ENCODE measurements at regions not wholly inside any gene's neighbourhood (a gene's known extent, or its start where the extent isn't known, plus 50 kb on each side); places are given as distances from the start of the nearest gene placed in this dataset.
"Not testable (repeated sequence)": the region's sequence is repeated elsewhere in the genome, so short reads cannot be mapped to it uniquely, and the experiment has no call there.

DNA sequence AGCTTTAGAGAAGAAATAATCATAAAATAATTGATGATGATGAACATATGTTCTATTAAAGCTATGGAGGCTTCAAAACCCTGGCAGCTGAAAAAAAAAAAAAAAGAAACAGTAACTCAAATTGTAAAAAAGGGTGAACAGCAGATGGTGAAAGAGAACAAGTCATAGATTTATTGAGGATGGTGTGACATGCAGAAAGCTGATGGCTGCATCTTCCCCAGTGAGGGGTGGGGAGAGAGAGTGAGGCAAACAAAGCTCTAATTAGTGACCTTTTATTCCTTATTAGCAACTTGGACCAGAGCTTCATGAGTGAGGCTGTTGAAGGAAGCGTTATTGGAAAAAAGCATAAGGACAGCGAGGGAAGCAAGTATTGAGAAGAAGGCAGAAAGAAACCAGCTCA, 191.7 kb downstream of the EDN1 start:
- CTCF ChIA-PET = no interaction called here
- H3K4me3 Mint-ChIP-seq = no peak overlapping the region
- H3K27ac Mint-ChIP-seq = no peak overlapping the region
- POLR2A ChIA-PET = no interaction called here
- H3K27me3 Mint-ChIP-seq = no peaks in the 10 kb centered on the region
- H3K4me1 Mint-ChIP-seq = no peaks in the 10 kb centered on the region
- no peak for DNase-seq
- no peaks in the 10 kb centered on the region for H3K36me3 Mint-ChIP-seq (ENCODE audit: low read depth)
- no peaks in the 10 kb centered on the region for H3K9me3 Mint-ChIP-seq

DNA sequence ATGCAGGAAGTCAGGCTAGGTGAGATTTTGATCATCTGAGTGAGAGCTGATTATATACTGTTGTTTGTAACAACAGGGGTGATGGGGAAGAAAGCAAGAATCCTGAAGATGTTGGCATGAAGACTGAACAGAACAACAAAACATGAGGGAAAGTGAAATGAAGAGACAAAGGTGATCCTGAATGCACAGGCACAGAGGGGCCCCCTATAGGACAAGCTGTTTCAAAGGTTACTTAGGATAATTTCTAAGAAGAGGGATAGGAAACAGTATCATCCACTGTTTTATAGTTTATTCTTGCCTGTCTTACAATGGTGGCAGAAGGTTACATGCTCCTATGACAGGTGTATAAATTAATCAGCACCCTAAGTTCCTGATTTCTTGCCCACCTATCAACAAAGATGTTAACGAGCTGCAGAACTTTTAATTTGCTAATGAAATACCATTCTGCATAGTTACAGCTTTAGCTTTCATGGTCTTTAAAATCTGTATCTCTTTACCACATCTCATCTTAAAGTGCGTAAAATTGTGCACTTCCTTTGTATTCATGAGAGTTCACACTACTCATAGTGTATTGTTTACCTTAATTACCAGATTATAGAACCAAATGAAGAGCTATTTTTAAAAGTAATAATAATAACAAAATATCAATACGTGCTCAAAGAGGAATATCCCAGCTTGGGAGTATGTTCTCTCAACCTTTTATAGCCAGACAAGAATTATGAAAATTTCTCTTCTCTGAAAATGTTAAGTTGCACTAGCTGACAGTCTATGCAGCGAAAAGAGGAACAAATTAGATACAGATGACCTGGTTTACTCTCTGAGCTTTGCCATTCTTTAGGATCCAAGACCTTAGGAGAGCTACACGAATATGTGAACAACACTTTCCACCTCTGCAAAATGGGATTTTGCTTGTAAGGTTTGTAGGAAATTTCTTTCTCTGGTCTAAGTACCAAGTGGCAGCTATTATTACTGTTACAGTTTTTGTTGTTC, 192.5 kb downstream of the EDN1 start:
- no peak overlapping the region for H3K4me3 Mint-ChIP-seq
- no peaks in the 10 kb centered on the region for H3K4me1 Mint-ChIP-seq
- H3K36me3 Mint-ChIP-seq (ENCODE audit: low read depth) = no peaks in the 10 kb centered on the region
- ChIA-PET POLR2A (no interaction called here), CTCF (no interaction called here)
- no peaks in the 10 kb centered on the region for H3K27me3 Mint-ChIP-seq
- H3K9me3 Mint-ChIP-seq = no peaks in the 10 kb centered on the region
- H3K27ac Mint-ChIP-seq = no peak overlapping the region
- no peak for DNase-seq

DNA sequence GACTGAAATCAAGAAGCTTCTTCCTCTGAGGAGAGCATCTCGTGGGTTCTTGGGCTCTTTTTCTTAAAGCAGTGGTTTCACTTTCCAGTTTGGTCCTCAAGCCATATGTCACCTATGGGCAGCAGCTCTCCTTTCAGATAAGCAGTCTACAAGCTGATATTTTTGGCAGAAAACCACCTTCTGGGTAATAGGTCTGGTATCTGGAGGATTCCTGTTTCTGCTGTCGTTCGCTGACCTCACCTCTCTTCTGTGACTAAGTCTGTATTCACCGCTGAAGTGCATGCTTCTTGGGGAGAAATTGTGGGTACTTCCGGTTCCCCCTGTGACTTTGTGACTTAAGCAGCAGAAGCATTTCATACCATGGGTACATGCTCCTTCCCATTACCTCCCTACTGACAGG, 193.6 kb downstream of the EDN1 start:
- Mint-ChIP-seq H3K36me3 (ENCODE audit: low read depth) (no peaks in the 10 kb centered on the region), H3K27ac (no peak overlapping the region), H3K4me3 (no peak overlapping the region), H3K4me1 (no peaks in the 10 kb centered on the region), H3K9me3 (no peaks in the 10 kb centered on the region), H3K27me3 (no peaks in the 10 kb centered on the region)
- ChIA-PET POLR2A (no interaction called here), CTCF (no interaction called here)
- DNase-seq = no peak

DNA sequence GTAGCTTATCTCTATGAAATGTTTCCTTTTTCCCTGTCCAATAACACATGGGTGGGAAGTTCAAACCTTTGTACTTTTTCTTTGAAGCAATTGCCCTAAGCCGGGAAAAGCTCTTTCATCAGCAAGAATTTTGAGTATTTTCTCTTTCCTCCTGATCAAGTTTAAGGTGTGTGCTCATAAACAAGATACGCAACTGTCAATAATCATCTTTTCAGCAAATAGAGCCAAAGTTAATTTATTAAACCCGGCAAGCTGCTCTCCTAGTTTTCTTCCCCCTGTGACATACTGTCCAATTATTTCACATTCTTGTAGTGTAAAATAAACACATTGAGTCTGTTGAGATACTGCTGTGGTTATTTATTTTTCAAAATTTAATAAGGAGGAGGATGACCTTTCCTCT, 194.4 kb downstream of the EDN1 start:
- ChIA-PET CTCF (no interaction called here), POLR2A (no interaction called here)
- H3K36me3 Mint-ChIP-seq (ENCODE audit: low read depth) = no peaks in the 10 kb centered on the region
- no peak for DNase-seq
- H3K4me3 Mint-ChIP-seq = no peak overlapping the region
- no peaks in the 10 kb centered on the region for H3K9me3 Mint-ChIP-seq
- no peaks in the 10 kb centered on the region for H3K27me3 Mint-ChIP-seq
- H3K27ac Mint-ChIP-seq = no peak overlapping the region
- H3K4me1 Mint-ChIP-seq = no peaks in the 10 kb centered on the region

DNA sequence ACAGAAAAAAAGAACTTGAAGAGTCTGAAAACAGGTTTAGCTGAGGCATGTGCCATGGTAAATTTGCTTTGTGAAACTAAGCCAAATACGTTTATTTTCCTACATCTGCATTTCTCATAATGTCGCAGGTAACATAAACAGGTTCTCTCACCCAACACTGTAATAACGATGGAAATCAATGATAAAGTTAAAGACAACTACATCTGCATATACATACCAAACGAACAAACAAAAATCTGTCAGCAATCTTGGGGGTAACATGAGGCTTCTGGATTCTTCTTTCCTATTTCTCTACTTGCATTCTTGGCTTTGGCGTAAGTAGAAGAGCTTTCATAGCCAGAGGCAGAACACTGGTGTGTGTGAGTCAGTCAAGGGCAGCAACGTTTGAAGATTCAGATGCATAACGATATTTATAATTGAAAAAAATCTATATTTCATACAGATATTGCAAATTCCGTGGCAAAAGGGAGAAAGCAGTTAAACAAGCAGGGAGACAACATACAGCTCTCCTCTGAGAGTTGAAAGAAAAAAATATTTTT, 195.1 kb downstream of the EDN1 start:
- no peaks in the 10 kb centered on the region for H3K4me1 Mint-ChIP-seq
- no peak for DNase-seq
- H3K9me3 Mint-ChIP-seq = no peaks in the 10 kb centered on the region
- H3K27ac Mint-ChIP-seq = no peak overlapping the region
- CTCF ChIA-PET = no interaction called here
- POLR2A ChIA-PET = no interaction called here
- no peaks in the 10 kb centered on the region for H3K27me3 Mint-ChIP-seq
- no peak overlapping the region for H3K4me3 Mint-ChIP-seq
- H3K36me3 Mint-ChIP-seq (ENCODE audit: low read depth) = no peaks in the 10 kb centered on the region

DNA sequence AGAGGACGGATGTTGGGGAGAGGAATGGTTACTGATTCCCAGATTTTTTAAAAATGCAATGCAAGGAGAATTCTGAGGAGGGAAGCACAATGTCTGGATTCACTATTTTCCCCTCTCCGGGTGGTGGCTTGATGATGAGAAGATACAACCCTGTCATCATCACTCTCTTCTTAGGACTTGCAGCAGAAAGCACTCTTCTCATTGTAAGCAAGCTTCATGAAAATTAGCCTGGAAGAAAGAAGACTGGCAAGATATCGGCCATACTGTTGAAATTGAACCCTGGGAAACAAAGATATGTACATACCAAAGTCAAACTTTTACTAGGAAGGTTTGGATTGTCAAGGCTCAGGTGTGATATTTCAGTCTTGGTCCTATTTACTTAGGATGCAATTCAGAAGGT, 195.7 kb downstream of the EDN1 start:
- no peaks in the 10 kb centered on the region for H3K4me1 Mint-ChIP-seq
- H3K9me3 Mint-ChIP-seq = no peaks in the 10 kb centered on the region
- CTCF ChIA-PET = no interaction called here
- no peak overlapping the region for H3K27ac Mint-ChIP-seq
- H3K4me3 Mint-ChIP-seq = no peak overlapping the region
- H3K27me3 Mint-ChIP-seq = no peaks in the 10 kb centered on the region
- POLR2A ChIA-PET = no interaction called here
- DNase-seq = no peak
- no peaks in the 10 kb centered on the region for H3K36me3 Mint-ChIP-seq (ENCODE audit: low read depth)

DNA sequence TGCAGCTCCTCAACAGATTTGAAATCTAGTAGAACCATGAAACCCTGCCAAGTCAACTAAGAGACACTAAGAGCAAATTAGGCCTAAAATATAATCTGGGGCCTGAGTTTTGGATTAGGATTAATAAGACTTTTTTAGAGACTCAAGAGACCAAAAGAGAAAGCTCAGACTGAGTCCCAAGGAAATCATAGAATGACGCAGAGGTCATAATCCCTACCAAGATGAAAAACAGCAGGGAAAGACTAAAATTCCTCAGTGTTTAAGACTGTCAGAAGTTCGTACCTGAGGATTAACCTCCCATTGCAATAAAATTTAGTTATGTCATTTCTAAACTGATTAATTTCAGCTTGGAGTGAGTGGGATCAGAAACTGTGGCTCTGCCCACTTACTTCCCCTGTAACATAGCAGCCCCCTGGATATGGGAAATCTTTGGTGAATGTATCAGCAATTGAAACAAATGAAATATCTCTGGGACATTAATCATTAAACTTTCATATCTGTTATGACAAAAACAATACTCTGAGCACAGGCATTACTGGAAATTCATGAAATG, 200.3 kb downstream of the EDN1 start:
- CTCF ChIA-PET = no interaction called here
- no peaks in the 10 kb centered on the region for H3K9me3 Mint-ChIP-seq
- H3K27me3 Mint-ChIP-seq = no peaks in the 10 kb centered on the region
- no peak for DNase-seq
- no peak overlapping the region for H3K27ac Mint-ChIP-seq
- POLR2A ChIA-PET = no interaction called here
- H3K36me3 Mint-ChIP-seq (ENCODE audit: low read depth) = no peaks in the 10 kb centered on the region
- no peak overlapping the region for H3K4me3 Mint-ChIP-seq
- H3K4me1 Mint-ChIP-seq = no peaks in the 10 kb centered on the region

DNA sequence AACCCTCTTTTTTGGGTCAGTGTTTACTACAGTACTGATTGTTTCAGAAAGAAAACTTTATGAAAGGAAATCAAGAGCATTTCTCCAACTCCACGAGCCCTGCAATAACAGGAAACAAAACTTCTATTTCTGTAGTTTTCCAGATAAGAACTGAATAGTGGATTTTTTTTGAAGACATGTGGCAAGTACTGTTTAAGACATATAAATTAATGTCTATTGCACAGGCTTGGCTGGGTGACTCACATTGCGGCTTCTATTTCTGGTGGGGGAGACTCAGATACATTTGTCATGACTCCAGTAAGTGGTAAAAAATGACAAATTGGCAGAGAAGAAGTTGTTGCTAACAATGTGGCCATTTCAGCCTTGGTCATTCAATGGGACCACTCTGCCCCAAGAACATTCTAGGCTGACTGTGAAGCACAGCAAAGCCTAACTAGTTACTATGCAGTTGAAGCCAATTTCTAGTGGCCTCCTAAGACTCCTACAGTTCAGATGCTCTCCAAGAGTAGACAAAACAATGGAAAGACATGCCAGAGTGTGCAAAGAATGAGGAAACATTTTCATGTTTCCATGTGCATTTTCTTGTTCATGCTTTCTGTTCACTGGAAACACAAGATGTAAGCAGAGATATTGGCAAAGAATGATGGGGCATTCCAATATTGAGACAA, 200.9 kb downstream of the EDN1 start:
- no peak for DNase-seq
- H3K27ac Mint-ChIP-seq = no peak overlapping the region
- ChIA-PET POLR2A (no interaction called here), CTCF (no interaction called here)
- H3K36me3 Mint-ChIP-seq (ENCODE audit: low read depth) = no peaks in the 10 kb centered on the region
- no peaks in the 10 kb centered on the region for H3K9me3 Mint-ChIP-seq
- no peak overlapping the region for H3K4me3 Mint-ChIP-seq
- H3K27me3 Mint-ChIP-seq = no peaks in the 10 kb centered on the region
- H3K4me1 Mint-ChIP-seq = no peaks in the 10 kb centered on the region

DNA sequence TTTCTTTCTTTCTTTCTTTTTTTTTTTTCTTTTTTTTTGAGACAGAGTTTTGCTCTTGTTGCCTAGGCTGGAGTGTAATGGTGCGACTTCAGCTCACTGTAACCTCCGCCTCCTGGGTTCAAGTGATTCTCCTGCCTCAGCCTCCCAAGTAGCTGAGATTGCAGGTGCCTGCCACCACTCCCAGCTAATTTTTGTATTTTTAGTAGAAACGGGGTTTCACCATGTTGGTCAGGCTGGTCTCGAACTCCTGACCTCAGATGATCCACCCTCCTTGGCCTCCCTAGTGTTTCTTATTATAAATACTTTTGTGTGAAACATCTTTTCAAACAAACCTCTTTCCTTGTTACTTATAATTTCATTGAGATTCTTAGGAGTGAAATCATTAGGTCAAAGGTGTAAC, 202.8 kb downstream of the EDN1 start:
- H3K27ac Mint-ChIP-seq; H3K4me3 Mint-ChIP-seq; DNase-seq; H3K27me3 Mint-ChIP-seq; H3K4me1 Mint-ChIP-seq; POLR2A ChIA-PET; H3K36me3 Mint-ChIP-seq (ENCODE audit: low read depth); CTCF ChIA-PET; H3K9me3 Mint-ChIP-seq: not testable (repeated sequence)

DNA sequence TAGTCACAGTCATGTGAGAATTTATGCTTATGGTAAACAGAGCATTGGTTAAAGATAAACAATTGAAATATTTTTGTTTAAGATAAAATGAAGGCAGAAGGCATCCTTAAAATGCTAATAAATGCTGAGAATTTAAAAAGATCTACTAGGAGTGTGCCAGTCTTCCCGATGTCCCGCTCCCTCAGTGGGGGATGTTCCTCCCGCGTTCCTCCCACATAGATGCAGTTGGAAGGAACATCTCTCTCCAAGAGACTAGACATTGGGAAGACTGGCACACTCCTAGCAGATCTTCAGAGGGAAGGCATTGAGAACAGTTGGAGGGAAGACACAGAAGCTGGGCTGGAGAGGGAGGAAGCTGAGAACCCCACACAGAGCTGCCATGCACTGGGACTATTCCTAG, 203.3 kb downstream of the EDN1 start:
- Mint-ChIP-seq H3K27ac (no peak overlapping the region), H3K9me3 (no peaks in the 10 kb centered on the region), H3K36me3 (ENCODE audit: low read depth) (no peaks in the 10 kb centered on the region), H3K4me1 (no peaks in the 10 kb centered on the region), H3K4me3 (no peak overlapping the region), H3K27me3 (peaks cover under 1% of the 10 kb centered on the region)
- ChIA-PET CTCF (no interaction called here), POLR2A (no interaction called here)
- DNase-seq = no peak

DNA sequence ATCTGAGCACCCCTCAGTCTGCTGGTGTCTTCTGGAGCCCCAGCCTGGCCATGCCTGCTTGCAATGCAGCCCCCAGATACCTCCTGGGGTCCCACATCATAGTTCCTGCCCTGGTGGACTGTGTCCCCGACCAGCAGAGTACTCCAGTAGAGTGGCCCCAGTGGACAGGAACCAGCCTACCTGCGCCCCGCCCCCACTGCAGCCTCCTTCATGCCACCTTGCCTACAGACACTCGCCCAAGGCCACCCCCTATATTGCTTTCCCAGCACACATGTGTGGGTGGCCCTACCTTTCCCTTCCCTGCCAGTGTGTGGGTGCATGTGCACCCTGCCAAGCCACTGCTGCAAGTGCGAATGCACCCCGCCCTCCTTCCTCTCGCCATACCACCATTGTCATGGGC, 204.0 kb downstream of the EDN1 start:
- ChIA-PET POLR2A (no interaction called here), CTCF (no interaction called here)
- peaks cover 2% of the 10 kb centered on the region for H3K27me3 Mint-ChIP-seq
- no peak overlapping the region for H3K27ac Mint-ChIP-seq
- H3K9me3 Mint-ChIP-seq = no peaks in the 10 kb centered on the region
- H3K36me3 Mint-ChIP-seq (ENCODE audit: low read depth) = no peaks in the 10 kb centered on the region
- H3K4me3 Mint-ChIP-seq = no peak overlapping the region
- H3K4me1 Mint-ChIP-seq = no peaks in the 10 kb centered on the region
- DNase-seq = no peak

DNA sequence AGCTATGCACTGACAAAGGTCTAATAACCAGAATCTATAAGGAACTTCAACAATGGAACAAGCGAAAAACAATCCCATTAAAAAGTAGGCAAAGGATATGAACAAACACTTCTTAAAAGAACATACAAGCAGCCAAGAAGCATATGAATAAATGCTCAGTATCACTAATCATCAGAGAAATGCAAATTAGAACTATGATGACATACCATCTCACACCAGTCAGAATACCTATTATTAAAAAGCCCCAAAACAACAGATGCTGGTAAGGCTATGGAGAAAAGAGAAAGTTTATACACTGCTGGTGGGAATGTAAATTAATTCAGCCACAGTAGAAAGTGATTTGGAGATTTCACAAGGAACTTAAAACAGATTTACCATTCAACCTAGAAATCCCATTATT, 211.8 kb downstream of the EDN1 start:
- Mint-ChIP-seq H3K27ac (no peak overlapping the region), H3K4me1 (no peaks in the 10 kb centered on the region), H3K36me3 (ENCODE audit: low read depth) (no peaks in the 10 kb centered on the region), H3K27me3 (peaks cover 2% of the 10 kb centered on the region), H3K9me3 (no peaks in the 10 kb centered on the region), H3K4me3 (no peak overlapping the region)
- ChIA-PET CTCF (interaction anchor here (0.6 to 0.7 kb wide), 2 partner anchors 100 to 822 kb away, joined by 4 to 6 read pairs; no protein-coding TSS in a partner anchor), POLR2A (no interaction called here)
- no peak for DNase-seq

DNA sequence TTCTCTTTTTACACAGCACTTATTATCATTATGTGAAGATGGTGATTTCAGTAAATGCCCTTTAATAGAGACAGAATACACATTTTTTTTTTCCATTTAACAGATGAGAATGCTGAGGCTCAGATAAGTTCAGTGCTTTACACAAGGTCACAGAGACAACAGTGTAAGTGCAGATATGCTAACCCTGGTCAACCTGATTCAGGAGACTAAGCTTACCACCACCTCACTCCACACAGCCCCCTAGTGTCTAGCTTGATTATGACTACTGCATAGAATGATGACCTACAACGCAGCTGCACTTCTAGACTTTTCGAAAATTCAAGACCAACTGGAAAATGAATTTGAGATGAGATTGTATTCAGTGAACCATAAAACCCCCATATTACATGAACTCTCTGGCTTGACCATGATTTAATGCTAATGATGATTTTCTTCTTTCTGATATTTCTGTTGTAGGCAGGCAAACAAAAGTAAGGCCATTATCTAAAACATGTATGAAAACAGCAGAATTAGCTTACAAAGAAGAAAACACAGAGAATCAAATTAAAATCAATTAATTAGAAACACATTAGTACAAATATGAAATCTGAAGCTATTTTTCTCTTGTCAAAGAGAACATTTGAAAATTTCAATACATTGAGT, 212.1 kb upstream of the PHACTR1 start:
- no peak overlapping the region for H3K27ac Mint-ChIP-seq
- no peak overlapping the region for H3K4me3 Mint-ChIP-seq
- DNase-seq = no peak
- POLR2A ChIA-PET = no interaction called here
- CTCF ChIA-PET = interaction anchor here (1.2 kb wide), 1 partner anchor 8 kb away, joined by 3 read pairs; no protein-coding TSS in a partner anchor
- no peaks in the 10 kb centered on the region for H3K9me3 Mint-ChIP-seq
- no peaks in the 10 kb centered on the region for H3K27me3 Mint-ChIP-seq
- H3K36me3 Mint-ChIP-seq (ENCODE audit: low read depth) = no peaks in the 10 kb centered on the region
- no peaks in the 10 kb centered on the region for H3K4me1 Mint-ChIP-seq
